Lower leg skin (tissue), 4 donors: ENCODE measurements at regions not wholly inside any gene's neighbourhood (a gene's known extent, or its start where the extent isn't known, plus 50 kb on each side); places are given as distances from the start of the nearest gene placed in this dataset.

Experiments
- DNase-seq, 2 donors: peaks; one replicate each; pipeline ENCODE4 v3.0.0-alpha.2; 2019; ENCODE audit warnings: low spot score in 2 of 2
- H3K4me3 ChIP-seq: fragments of 200-600 bp; sonication (generic); 2 replicates; pipeline ENCODE4 v1.5.1; 2017; ENCODE audit warnings: mild to moderate bottlenecking, low read depth; ENCODE audit not compliant: poor library complexity, severe bottlenecking
- POLR2A ChIP-seq, 2 donors: fragments of 450-650 bp; IDR thresholded peaks; one replicate each; pipeline ENCODE4 v1.6.1; 2016 to 2017; ENCODE audit warnings: antibody characterized with exemption in 2 of 2, mild to moderate bottlenecking in 1 of 2, moderate library complexity in 1 of 2
- WGBS, 2 donors: methylation state at CpG; one replicate each; pipeline ENCODE4 v1.1.5; 2018; 5-methylcytosine and 5-hydroxymethylcytosine counted together
- intact Hi-C: fragments of 100-400 bp; cut with DNase I; formaldehyde crosslinking; loops from one replicate; pipeline ENCODE4 v1.15.0; 2023; ENCODE audit warnings: low total_unique reads
- TF ChIP-seq, protein P1 (sequence below), 3 donors: fragments of 450-650 bp; IDR thresholded peaks; one replicate each; pipeline ENCODE4 v1.5.1; 2016; ENCODE audit warnings: antibody characterized with exemption in 3 of 3, mild to moderate bottlenecking in 3 of 3, moderate library complexity in 2 of 3

DNA sequence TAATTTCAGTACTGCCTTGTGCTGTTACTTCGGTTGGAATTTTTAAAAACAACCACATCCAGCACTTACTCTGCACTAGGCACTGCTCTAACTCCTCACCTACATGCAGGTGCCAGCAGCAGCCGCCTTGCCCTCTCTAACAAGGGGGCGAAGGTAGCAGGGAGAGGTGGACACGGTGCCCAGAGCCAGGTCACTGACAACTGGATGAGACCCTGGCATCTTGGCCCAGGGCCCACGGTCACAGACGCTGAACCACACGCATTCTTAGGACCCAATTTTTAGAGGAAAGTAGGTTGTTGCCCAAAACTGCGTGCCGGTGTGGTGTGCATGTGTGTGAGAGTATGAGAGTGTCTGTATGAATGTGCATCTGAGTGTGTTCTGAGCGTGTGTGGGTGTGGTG lies 63.4 kb upstream of the GATA2 start:
- no peak for DNase-seq
- intact Hi-C loops = no loop called here
- WGBS, 2 donors = 66 to 73% methylated on average over 10 of the region's 10 CpGs
- no peak overlapping the region for H3K4me3 ChIP-seq
- TF ChIP-seq POLR2A (IDR thresholded peaks at IDR 0.05) = no peak
- TF ChIP-seq, protein P1, sequence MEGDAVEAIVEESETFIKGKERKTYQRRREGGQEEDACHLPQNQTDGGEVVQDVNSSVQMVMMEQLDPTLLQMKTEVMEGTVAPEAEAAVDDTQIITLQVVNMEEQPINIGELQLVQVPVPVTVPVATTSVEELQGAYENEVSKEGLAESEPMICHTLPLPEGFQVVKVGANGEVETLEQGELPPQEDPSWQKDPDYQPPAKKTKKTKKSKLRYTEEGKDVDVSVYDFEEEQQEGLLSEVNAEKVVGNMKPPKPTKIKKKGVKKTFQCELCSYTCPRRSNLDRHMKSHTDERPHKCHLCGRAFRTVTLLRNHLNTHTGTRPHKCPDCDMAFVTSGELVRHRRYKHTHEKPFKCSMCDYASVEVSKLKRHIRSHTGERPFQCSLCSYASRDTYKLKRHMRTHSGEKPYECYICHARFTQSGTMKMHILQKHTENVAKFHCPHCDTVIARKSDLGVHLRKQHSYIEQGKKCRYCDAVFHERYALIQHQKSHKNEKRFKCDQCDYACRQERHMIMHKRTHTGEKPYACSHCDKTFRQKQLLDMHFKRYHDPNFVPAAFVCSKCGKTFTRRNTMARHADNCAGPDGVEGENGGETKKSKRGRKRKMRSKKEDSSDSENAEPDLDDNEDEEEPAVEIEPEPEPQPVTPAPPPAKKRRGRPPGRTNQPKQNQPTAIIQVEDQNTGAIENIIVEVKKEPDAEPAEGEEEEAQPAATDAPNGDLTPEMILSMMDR (IDR thresholded peaks at IDR 0.05) = no peak

DNA sequence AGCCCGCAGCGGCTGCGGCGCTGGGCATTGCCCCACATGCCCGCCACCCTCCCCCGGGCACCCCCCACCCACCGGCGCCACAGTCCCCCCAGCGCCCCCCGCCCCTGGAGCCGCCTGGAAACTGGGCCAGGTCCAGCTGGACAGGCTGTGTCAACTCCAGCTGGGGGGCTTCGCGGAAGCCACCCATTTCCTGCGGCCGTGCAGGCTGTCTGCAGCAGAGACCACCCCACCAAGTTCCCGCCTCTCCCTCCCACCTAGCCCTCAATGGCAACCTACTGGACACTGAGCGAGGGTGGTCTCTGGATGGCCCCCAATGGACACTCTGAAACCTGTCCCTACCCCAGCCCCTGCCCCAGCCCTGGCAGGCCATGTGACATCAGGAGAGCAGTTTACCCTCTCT lies 62.8 kb upstream of the GATA2 start:
- 42 to 90% methylated on average over 2 to 17 of the region's 17 CpGs for WGBS, 2 donors
- H3K4me3 ChIP-seq = no peak overlapping the region

DNA sequence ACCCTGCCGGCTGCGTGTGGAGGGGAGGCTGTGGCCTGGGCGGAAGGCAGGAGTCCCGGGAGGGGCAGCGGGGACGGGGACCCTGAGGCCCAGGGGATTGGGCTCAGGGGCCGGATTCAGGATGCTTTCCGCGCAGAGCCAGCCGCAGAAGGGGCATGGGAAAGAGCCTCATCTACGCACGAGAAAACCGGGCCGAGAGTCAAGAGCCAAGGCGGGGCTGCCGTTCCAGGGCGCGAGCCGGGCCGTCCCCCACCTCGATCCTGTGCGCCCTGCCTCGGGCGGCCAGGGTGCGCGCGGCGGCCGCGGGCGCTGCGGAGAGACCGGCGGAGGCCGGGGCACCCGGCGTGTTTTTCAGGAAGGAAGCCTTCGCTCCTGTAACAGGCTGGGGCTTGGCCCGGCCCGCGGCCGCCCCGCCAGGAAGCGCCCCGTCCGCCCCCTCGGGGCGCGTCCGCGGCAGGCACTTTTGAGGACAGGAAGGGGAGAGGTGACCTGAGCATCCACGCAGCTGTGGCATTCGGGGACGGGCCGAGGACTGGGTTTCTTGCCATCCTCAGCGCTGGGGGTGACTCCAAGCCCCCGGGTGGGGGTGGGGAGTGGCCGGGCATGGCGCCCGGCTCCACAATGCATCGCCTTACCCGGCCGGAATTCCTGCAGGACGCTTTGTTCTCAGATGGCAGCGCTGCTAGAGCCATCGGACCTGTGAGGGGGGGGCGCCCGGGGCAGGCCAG lies 62.3 kb upstream of the GATA2 start:
- 2 to 3% methylated on average over 32 to 47 of the region's 68 CpGs for WGBS, 2 donors
- no peak for TF ChIP-seq POLR2A (IDR thresholded peaks at IDR 0.05)
- TF ChIP-seq, protein P1 (IDR thresholded peaks at IDR 0.05) = no peak
- DNase-seq = peak in 1 of 2 donors; percentile 90
- H3K4me3 ChIP-seq = no peak overlapping the region
- intact Hi-C loops = no loop called here

More for the DNA sequence above, 62.8 kb upstream of the GATA2 start:
- intact Hi-C loops = no loop called here
- no peak for TF ChIP-seq POLR2A (IDR thresholded peaks at IDR 0.05)
- TF ChIP-seq, protein P1 (IDR thresholded peaks at IDR 0.05) = no peak
- no peak for DNase-seq

DNA sequence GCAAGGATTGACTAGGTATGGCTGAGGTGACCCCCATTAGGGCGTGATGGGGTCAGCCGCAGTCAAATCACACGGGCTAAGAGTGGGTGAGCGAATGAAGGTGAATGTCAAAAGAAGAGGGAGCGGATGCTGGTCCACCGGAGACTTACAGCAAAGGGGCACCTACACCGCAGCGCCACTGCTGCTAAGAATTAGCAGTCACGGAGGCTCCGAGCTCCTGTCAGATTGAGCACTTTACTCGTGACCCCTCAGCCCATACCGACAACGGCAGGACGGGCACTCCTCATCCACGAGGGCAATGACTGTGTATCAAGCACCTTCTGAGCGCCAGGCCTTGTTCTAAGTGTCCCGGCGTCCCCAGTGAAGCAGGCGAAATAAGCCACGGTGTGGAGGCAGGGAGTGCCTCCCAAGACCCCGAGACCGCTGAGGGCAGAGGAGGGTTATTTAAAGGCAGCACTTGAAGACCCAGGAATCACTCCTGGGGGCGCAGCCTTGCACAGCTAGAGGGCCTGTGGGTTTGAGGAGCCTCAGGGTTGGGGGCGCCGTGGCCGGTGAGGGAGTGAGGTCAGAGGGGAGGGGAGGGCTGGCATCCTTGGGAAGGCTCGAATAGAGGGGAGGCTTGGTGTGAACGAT lies 61.6 kb upstream of the GATA2 start:
- no peak overlapping the region for H3K4me3 ChIP-seq
- 74 to 78% methylated on average over 28 of the region's 28 CpGs for WGBS, 2 donors
- TF ChIP-seq POLR2A (IDR thresholded peaks at IDR 0.05) = no peak
- TF ChIP-seq, protein P1 (IDR thresholded peaks at IDR 0.05) = no peak
- intact Hi-C loops = no loop called here
- peak in 1 of 2 donors; percentile 78 for DNase-seq

DNA sequence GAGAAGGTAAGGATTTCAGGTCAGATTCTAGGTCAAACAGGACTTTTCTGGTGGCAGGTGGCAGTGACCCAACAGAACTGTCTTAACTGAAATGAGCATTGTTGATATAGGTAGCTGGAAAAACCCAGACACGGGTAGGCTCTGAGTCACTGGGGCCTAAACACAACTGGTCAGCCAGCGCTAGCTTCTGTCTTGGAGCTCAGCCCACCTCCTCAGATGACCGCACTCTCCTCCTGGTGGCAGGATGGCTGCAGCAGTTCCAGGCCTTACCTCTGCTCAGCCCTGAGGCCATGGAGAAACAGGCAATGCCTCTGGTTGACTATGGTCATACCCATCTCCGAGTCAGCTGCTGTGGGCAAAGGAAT lies 61.1 kb upstream of the GATA2 start:
- no peak overlapping the region for H3K4me3 ChIP-seq
- DNase-seq = peak in 1 of 2 donors; percentile 74
- WGBS, 2 donors = 84 to 85% methylated on average over 4 of the region's 4 CpGs
- TF ChIP-seq, protein P1 (IDR thresholded peaks at IDR 0.05) = no peak
- TF ChIP-seq POLR2A (IDR thresholded peaks at IDR 0.05) = no peak
- intact Hi-C loops = no loop called here
